Fibroblast of lung (primary cell): ENCODE measurements at regions not wholly inside any gene's neighbourhood (a gene's known extent, or its start where the extent isn't known, plus 50 kb on each side); places are given as distances from the start of the nearest gene placed in this dataset.

ENCODE experiments used
- DNase-seq, 2 donors: peaks; one replicate each; pipeline versions ENCODE4 v3.0.0 to v3.0.0-alpha.2; 2010; ENCODE audit warnings: low read depth in 2 of 2
- H2AFZ ChIP-seq: 2 replicates; pipeline ENCODE4 v1.5.1; 2012; ENCODE audit warnings: low read length, control low read depth, inconsistent platforms
- H3K27ac ChIP-seq: 2 replicates; pipeline ENCODE4 v1.5.1; 2011; ENCODE audit warnings: low read length, control low read depth; ENCODE audit not compliant: insufficient read depth
- H3K27me3 ChIP-seq: 2 replicates; pipeline ENCODE4 v1.5.1; 2011; ENCODE audit warnings: mild to moderate bottlenecking, low read length; ENCODE audit not compliant: control insufficient read depth, insufficient read depth
- H3K36me3 ChIP-seq: 2 replicates; pipeline ENCODE4 v1.5.1; 2011; ENCODE audit warnings: low read length; ENCODE audit not compliant: control insufficient read depth, insufficient read depth
- H3K4me1 ChIP-seq: 2 replicates; pipeline ENCODE4 v1.5.1; 2011; ENCODE audit warnings: low read length; ENCODE audit not compliant: control insufficient read depth, insufficient read depth; ENCODE audit errors: extremely low read depth
- H3K4me2 ChIP-seq: 2 replicates; pipeline ENCODE4 v1.5.1; 2011; ENCODE audit warnings: low read length, control low read depth; ENCODE audit not compliant: insufficient read depth; ENCODE audit errors: extremely low read depth
- H3K4me3 ChIP-seq, 4 experiments: fragments of 200-600 bp in 1 of 4; sonication (generic) in 1 of 4; replicated peaks in 1 of 4; 2 replicates each; pipeline ENCODE4 v1.5.1; 2011 to 2016; ENCODE audit warnings: low read length in 4 of 4, low read depth in 3 of 4, mild to moderate bottlenecking in 3 of 4, control low read depth in 2 of 4, inconsistent platforms in 1 of 4, mixed read lengths in 1 of 4; ENCODE audit not compliant: insufficient read depth in 1 of 4; ENCODE audit errors: control extremely low read depth in 1 of 4
- H3K79me2 ChIP-seq: 2 replicates; pipeline ENCODE4 v1.5.1; 2012; ENCODE audit warnings: mild to moderate bottlenecking, low read length, inconsistent platforms; ENCODE audit not compliant: control insufficient read depth, insufficient read depth
- H3K9ac ChIP-seq: 2 replicates; pipeline ENCODE4 v1.5.1; 2011; ENCODE audit warnings: mild to moderate bottlenecking, low read length, control low read depth; ENCODE audit not compliant: insufficient read depth
- H3K9me3 ChIP-seq: 2 replicates; pipeline ENCODE4 v1.5.1; 2012; ENCODE audit warnings: low read depth, low read length; ENCODE audit not compliant: control insufficient read depth, insufficient read depth
- H4K20me1 ChIP-seq: 2 replicates; pipeline ENCODE4 v1.5.1; 2011; ENCODE audit warnings: low read length; ENCODE audit not compliant: control insufficient read depth, insufficient read depth; ENCODE audit errors: extremely low read depth
- EZH2 ChIP-seq: IDR thresholded peaks from 2 replicates; pipeline ENCODE4 v1.5.1; 2012; ENCODE audit warnings: low read length, control low read depth, mild to moderate bottlenecking; ENCODE audit errors: missing control alignments
- TF ChIP-seq, protein P1 (sequence below), 2 donors: IDR thresholded peaks in 1 of 2; conservative IDR thresholded peaks in 1 of 2; 1 replicate in 1 of 2; 2 replicates in 1 of 2; pipeline ENCODE4 v1.5.1; 2011 to 2012; ENCODE audit warnings: low read length in 2 of 2, control low read depth in 1 of 2, inconsistent platforms in 1 of 2, low read depth in 1 of 2, mild to moderate bottlenecking in 1 of 2

DNA sequence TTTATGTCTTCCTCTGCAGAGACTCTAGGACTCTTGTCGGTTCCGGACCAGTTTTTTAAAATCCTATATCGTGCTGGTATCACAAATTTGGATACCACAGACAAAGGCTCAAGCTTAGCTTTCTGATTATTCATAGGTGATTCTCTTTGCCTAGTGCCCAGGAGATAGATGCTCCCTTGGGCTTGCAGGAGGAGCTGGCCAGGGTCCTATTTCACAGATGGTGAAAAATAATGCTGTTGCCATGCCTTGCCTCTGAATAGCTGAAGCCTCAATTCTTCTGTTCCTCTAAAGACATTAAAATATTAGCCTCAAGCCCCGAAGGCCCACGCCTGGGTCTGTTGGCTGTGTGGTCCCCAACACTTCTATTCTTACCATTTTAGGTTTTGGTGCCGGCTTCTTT, 123.9 kb upstream of the BACH2 start:
- H3K9ac ChIP-seq: no peak overlapping the region
- H3K9me3 ChIP-seq: no peaks in the 10 kb centered on the region
- no peak overlapping the region for H3K4me3 ChIP-seq
- H3K4me1 ChIP-seq: no peaks in the 10 kb centered on the region
- H3K4me2 ChIP-seq: no peak overlapping the region
- H3K36me3 ChIP-seq: no peaks in the 10 kb centered on the region
- DNase-seq: no peak
- no peak for TF ChIP-seq EZH2
- TF ChIP-seq, protein P1, sequence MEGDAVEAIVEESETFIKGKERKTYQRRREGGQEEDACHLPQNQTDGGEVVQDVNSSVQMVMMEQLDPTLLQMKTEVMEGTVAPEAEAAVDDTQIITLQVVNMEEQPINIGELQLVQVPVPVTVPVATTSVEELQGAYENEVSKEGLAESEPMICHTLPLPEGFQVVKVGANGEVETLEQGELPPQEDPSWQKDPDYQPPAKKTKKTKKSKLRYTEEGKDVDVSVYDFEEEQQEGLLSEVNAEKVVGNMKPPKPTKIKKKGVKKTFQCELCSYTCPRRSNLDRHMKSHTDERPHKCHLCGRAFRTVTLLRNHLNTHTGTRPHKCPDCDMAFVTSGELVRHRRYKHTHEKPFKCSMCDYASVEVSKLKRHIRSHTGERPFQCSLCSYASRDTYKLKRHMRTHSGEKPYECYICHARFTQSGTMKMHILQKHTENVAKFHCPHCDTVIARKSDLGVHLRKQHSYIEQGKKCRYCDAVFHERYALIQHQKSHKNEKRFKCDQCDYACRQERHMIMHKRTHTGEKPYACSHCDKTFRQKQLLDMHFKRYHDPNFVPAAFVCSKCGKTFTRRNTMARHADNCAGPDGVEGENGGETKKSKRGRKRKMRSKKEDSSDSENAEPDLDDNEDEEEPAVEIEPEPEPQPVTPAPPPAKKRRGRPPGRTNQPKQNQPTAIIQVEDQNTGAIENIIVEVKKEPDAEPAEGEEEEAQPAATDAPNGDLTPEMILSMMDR (conservative IDR thresholded peaks at IDR 0.05 in 1 of 2, IDR thresholded peaks at IDR 0.05 in 1 of 2; ENCODE audit: low read depth in 1 of 2, low read length in 2 of 2): no peak
- peaks cover 5% of the 10 kb centered on the region for H3K27me3 ChIP-seq
- H2AFZ ChIP-seq: no peak overlapping the region
- no peak overlapping the region for H3K27ac ChIP-seq
- no peaks in the 10 kb centered on the region for H4K20me1 ChIP-seq
- H3K79me2 ChIP-seq: no peaks in the 10 kb centered on the region

DNA sequence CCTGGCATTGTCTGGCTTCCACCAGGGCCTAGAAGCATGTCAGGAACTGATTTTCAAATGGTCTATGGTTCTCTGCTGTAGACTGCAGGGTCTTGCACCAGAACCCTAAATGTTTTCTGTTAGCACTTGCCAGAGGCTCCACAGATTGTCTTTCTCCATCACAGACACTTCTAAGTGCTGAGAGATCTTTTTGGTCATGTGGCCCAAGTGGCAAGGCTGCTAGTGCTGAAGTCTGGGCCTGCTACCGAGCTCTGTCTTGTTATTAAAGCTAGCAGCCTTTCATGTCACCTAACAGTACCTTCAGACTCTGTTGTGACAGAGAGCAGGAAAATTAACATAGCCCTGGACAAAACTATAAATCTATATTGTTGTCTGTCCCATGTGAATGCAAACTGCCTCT, 120.7 kb upstream of the BACH2 start:
- H3K4me1 ChIP-seq: no peaks in the 10 kb centered on the region
- no peak overlapping the region for H2AFZ ChIP-seq
- no peak for DNase-seq
- no peak overlapping the region for H3K4me3 ChIP-seq
- TF ChIP-seq EZH2: no peak
- TF ChIP-seq, protein P1 (conservative IDR thresholded peaks at IDR 0.05 in 1 of 2, IDR thresholded peaks at IDR 0.05 in 1 of 2; ENCODE audit: low read depth in 1 of 2, low read length in 2 of 2): no peak
- no peaks in the 10 kb centered on the region for H3K9me3 ChIP-seq
- peaks cover 5% of the 10 kb centered on the region for H3K27me3 ChIP-seq
- no peak overlapping the region for H3K9ac ChIP-seq
- no peaks in the 10 kb centered on the region for H3K36me3 ChIP-seq
- no peaks in the 10 kb centered on the region for H4K20me1 ChIP-seq
- H3K4me2 ChIP-seq: no peak overlapping the region
- H3K27ac ChIP-seq: no peak overlapping the region
- H3K79me2 ChIP-seq: no peaks in the 10 kb centered on the region

DNA sequence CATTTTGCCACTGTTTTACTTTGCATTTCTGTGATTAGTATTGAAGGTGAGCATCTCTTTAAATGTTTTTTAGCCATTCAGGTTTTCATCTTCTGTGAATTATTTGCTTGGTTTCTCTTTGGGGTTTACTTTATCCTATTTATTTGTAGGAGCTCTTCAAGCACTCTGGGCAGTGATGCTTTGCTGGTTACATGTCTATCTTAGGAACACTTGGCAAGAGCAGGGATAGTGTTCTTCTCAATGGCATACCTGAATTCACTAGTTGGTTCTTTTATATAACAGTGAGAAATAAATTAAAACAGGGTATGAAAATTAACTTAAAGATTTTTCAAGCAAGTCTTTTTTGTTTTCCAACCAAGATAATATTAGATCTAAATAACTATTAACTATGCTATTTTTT, 119.7 kb upstream of the BACH2 start:
- no peak overlapping the region for H2AFZ ChIP-seq
- DNase-seq: no peak
- H3K4me1 ChIP-seq: no peaks in the 10 kb centered on the region
- H3K9me3 ChIP-seq: no peaks in the 10 kb centered on the region
- H3K4me2 ChIP-seq: no peak overlapping the region
- H3K27ac ChIP-seq: no peak overlapping the region
- H3K36me3 ChIP-seq: no peaks in the 10 kb centered on the region
- no peak overlapping the region for H3K4me3 ChIP-seq
- H3K27me3 ChIP-seq: peaks cover 5% of the 10 kb centered on the region
- TF ChIP-seq EZH2: no peak
- TF ChIP-seq, protein P1 (conservative IDR thresholded peaks at IDR 0.05 in 1 of 2, IDR thresholded peaks at IDR 0.05 in 1 of 2; ENCODE audit: low read depth in 1 of 2, low read length in 2 of 2): no peak
- no peaks in the 10 kb centered on the region for H4K20me1 ChIP-seq
- no peaks in the 10 kb centered on the region for H3K79me2 ChIP-seq
- H3K9ac ChIP-seq: no peak overlapping the region
